NCI-H1105 (cell line): ENCODE measurements at regions not wholly inside any gene's neighbourhood (a gene's known extent, or its start where the extent isn't known, plus 50 kb on each side); places are given as distances from the start of the nearest gene placed in this dataset.
"Not testable (repeated sequence)": the region's sequence is repeated elsewhere in the genome, so short reads cannot be mapped to it uniquely, and the experiment has no call there.

Experiments used
- DNase-seq: peaks from one replicate; lab custom pipeline; 2025; lab: John Stamatoyannopoulos, UW

- no peak for DNase-seq
Observed at GRCh38 chr1:38179483-38179882, 132.9 kb upstream of the POU3F1 start.

- DNase-seq = no peak
Observed at GRCh38 chr1:38178216-38178615, 131.6 kb upstream of the POU3F1 start.

- no peak for DNase-seq
Observed at GRCh38 chr1:38175121-38175520, 128.5 kb upstream of the POU3F1 start.

GRCh38 chr1:38173848-38174247 is 127.3 kb upstream of the POU3F1 start:
- no peak for DNase-seq

- no peak for DNase-seq
Observed at GRCh38 chr1:38173157-38173831, 126.7 kb upstream of the POU3F1 start.

GRCh38 chr1:38169121-38169520 is 122.5 kb upstream of the POU3F1 start:
- no peak for DNase-seq

- DNase-seq = no peak
Observed at GRCh38 chr1:38168365-38168764, 121.8 kb upstream of the POU3F1 start.

GRCh38 chr1:38166461-38166860 is 119.9 kb upstream of the POU3F1 start:
- no peak for DNase-seq

GRCh38 chr1:38153778-38154470 is 107.3 kb upstream of the POU3F1 start:
- peak; percentile 15 for DNase-seq

- no peak for DNase-seq
Observed at GRCh38 chr1:38153066-38153777, 106.6 kb upstream of the POU3F1 start.

- peak; percentile 93 for DNase-seq
Observed at GRCh38 chr1:38152351-38153065, 105.9 kb upstream of the POU3F1 start.

- DNase-seq = peak; percentile 67
Observed at GRCh38 chr1:38151399-38151798, 104.8 kb upstream of the POU3F1 start.

- DNase-seq = not testable (repeated sequence)
Observed at GRCh38 chr1:38146079-38146478, 99.5 kb upstream of the POU3F1 start.

GRCh38 chr1:38142606-38143005 is 96.0 kb upstream of the POU3F1 start:
- no peak for DNase-seq

- DNase-seq = no peak
Observed at GRCh38 chr1:38141483-38141882, 94.9 kb upstream of the POU3F1 start.

- no peak for DNase-seq
Observed at GRCh38 chr1:38139738-38140487, 93.3 kb upstream of the POU3F1 start.

- no peak for DNase-seq
Observed at GRCh38 chr1:38138498-38139233, 92.1 kb upstream of the POU3F1 start.

GRCh38 chr1:38137164-38137563 is 90.6 kb upstream of the POU3F1 start:
- DNase-seq = no peak

GRCh38 chr1:38135625-38136414 is 89.2 kb upstream of the POU3F1 start:
- no peak for DNase-seq

- DNase-seq = no peak
Observed at GRCh38 chr1:38134294-38134755, 87.7 kb upstream of the POU3F1 start.
